Adrenal gland (tissue), 5 donors: ENCODE measurements at regions not wholly inside any gene's neighbourhood (a gene's known extent, or its start where the extent isn't known, plus 50 kb on each side); places are given as distances from the start of the nearest gene placed in this dataset.

Source experiments
- POLR2A ChIP-seq, 2 donors: fragments of 450-650 bp; IDR thresholded peaks; one replicate each; pipeline ENCODE4 v1.6.1; 2017; ENCODE audit warnings: antibody characterized with exemption in 2 of 2, mild to moderate bottlenecking in 2 of 2, moderate library complexity in 1 of 2
- TF ChIP-seq, protein P1 (sequence below), 6 experiments: fragments of 450-650 bp in 4 of 6; fragments of 200-600 bp in 2 of 6; sonication (generic) in 1 of 6; IDR thresholded peaks; 1 replicate in 5 of 6; 2 replicates in 1 of 6; pipeline versions ENCODE4 v1.5.1 to v1.8.0; 2016 to 2021; ENCODE audit warnings: antibody characterized with exemption in 6 of 6, mild to moderate bottlenecking in 2 of 6, moderate library complexity in 1 of 6
- donor health status: DM: no; HTN: no; CAD: no.

DNA sequence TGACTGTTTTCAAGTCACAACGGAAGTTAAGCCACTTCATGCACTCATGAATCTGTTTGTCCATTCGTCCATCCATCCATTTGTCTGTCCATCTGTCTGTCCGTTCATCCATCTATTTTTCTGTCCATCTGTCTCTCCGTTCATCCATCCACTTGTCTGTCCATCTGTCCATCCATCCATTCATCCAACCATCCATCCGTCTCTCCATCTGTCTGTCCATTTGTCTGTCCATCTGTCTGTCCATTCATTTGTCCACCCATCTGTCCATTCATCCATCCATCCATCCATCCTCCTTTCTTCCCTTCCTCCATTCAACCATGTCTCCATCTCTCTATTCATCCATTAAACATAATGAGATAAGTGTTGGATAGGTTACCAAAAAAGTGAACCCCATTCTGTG is 123.5 kb upstream of the UQCRFS1 start:
- TF ChIP-seq, protein P1, sequence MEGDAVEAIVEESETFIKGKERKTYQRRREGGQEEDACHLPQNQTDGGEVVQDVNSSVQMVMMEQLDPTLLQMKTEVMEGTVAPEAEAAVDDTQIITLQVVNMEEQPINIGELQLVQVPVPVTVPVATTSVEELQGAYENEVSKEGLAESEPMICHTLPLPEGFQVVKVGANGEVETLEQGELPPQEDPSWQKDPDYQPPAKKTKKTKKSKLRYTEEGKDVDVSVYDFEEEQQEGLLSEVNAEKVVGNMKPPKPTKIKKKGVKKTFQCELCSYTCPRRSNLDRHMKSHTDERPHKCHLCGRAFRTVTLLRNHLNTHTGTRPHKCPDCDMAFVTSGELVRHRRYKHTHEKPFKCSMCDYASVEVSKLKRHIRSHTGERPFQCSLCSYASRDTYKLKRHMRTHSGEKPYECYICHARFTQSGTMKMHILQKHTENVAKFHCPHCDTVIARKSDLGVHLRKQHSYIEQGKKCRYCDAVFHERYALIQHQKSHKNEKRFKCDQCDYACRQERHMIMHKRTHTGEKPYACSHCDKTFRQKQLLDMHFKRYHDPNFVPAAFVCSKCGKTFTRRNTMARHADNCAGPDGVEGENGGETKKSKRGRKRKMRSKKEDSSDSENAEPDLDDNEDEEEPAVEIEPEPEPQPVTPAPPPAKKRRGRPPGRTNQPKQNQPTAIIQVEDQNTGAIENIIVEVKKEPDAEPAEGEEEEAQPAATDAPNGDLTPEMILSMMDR (IDR thresholded peaks at IDR 0.05): no peak
- no peak for TF ChIP-seq POLR2A (IDR thresholded peaks at IDR 0.05)
